ENCODE measurements at regions not wholly inside any gene's neighbourhood (a gene's known extent, or its start where the extent isn't known, plus 50 kb on each side); places are given as distances from the start of the nearest gene placed in this dataset.

- no peak for DNase-seq
These were observed 57.0 kb upstream of the HNRNPA3 start for GRCh38 chr2:177155631-177156030.

DNA sequence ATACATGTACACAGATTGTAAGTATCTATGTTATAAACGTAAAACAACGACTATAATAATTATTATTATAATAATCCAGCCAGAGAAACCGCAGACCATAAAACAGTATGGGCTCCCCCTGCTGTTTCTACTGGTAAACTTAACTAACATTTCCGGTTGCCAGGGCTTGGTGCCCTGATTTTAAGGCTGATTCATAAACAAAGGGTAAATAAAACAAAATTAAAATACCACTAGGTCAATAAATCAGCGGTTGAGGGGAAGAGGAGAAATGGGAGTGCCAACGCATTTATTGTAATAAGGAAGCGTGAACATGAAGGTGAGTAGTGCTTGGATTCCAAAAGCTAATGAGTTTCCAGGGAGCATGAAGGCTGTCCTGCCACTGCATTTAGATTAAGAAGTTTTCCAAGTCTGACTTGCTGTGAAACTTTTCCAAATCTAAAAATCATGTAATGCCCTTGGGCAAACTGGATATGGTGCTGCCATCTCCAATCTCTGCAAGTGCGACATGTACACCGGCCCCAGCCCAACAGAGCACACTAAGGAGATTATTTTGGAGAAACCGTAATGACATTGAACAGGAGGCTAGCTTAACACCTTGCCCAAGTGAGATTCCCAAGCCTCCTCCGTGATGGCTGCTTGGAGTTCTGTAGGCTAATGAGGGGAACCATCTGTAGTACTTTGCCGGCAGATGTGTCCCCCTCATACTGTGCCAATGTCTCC lies 50.7 kb upstream of the HNRNPA3 start:
- DNase-seq = no peak

All from DMS153 (cell line).